CD4-positive, alpha-beta memory T cell (primary cell): ENCODE measurements at regions not wholly inside any gene's neighbourhood (a gene's known extent, or its start where the extent isn't known, plus 50 kb on each side); places are given as distances from the start of the nearest gene placed in this dataset.
"Not testable (repeated sequence)": the region's sequence is repeated elsewhere in the genome, so short reads cannot be mapped to it uniquely, and the experiment has no call there.

Experiments
- CTCF ChIA-PET: fragments of 350-600 bp; sonication (Branson Sonifier 250); formaldehyde crosslinking; loops from one replicate; lab custom pipeline; 2021; ENCODE audit warnings: inconsistent platforms; ENCODE audit not compliant: partially characterized antibody; lab: Charles Lee
- POLR2A ChIA-PET: fragments of 350-600 bp; sonication (Branson Sonifier 250); formaldehyde crosslinking; loops from one replicate; lab custom pipeline; 2021; ENCODE audit not compliant: partially characterized antibody; lab: Charles Lee
- DNase-seq, 5 donors: peaks; one replicate each; pipeline versions ENCODE4 v3.0.0 to v3.0.0-alpha.2; 2020 to 2022; ENCODE audit warnings: mixed read lengths in 1 of 5
- H3K27ac ChIP-seq: one replicate; pipeline ENCODE4 v1.7.0; 2013; ENCODE audit warnings: low read depth, low read length
- H3K27me3 ChIP-seq: 2 replicates; pipeline ENCODE4 v1.7.0; 2013; ENCODE audit warnings: mild to moderate bottlenecking, low read length, moderate library complexity; ENCODE audit not compliant: insufficient read depth
- H3K36me3 ChIP-seq: 2 replicates; pipeline ENCODE4 v1.7.0; 2013; ENCODE audit warnings: mild to moderate bottlenecking, low read length, moderate library complexity; ENCODE audit not compliant: insufficient read depth
- H3K4me1 ChIP-seq: 2 replicates; pipeline ENCODE4 v1.7.0; 2013; ENCODE audit warnings: mild to moderate bottlenecking, low read length, moderate library complexity; ENCODE audit not compliant: insufficient read depth
- H3K4me3 ChIP-seq, 2 donors: one replicate each; pipeline ENCODE4 v1.7.0; 2013; ENCODE audit warnings: low read length in 2 of 2, mild to moderate bottlenecking in 1 of 2
- H3K9me3 ChIP-seq, 2 donors: one replicate each; pipeline ENCODE4 v1.7.0; 2013; ENCODE audit warnings: low read length in 2 of 2, control low read depth in 1 of 2; ENCODE audit not compliant: control insufficient read depth in 1 of 2
- H3K27ac Mint-ChIP-seq, 7 donors: one replicate each; pipeline ENCODE4 v1.8.0; 2020 to 2021; ENCODE audit warnings: mixed read lengths in 7 of 7, mild to moderate bottlenecking in 6 of 7, inconsistent platforms in 3 of 7, moderate library complexity in 3 of 7
- H3K27me3 Mint-ChIP-seq, 2 donors: one replicate each; pipeline ENCODE4 v1.8.0; 2020 to 2021; ENCODE audit warnings: mixed read lengths in 2 of 2
- H3K36me3 Mint-ChIP-seq, 2 donors: one replicate each; pipeline ENCODE4 v1.8.0; 2020 to 2021; ENCODE audit warnings: mixed read lengths in 2 of 2, inconsistent platforms in 1 of 2, mild to moderate bottlenecking in 1 of 2
- H3K4me1 Mint-ChIP-seq, 4 donors: one replicate each; pipeline ENCODE4 v1.8.0; 2020 to 2021; ENCODE audit warnings: mixed read lengths in 4 of 4, mild to moderate bottlenecking in 1 of 4
- H3K4me3 Mint-ChIP-seq, 8 donors: one replicate each; pipeline ENCODE4 v1.8.0; 2020 to 2021; ENCODE audit warnings: mixed read lengths in 8 of 8, mild to moderate bottlenecking in 7 of 8, moderate library complexity in 6 of 8, inconsistent platforms in 3 of 8
- H3K9me3 Mint-ChIP-seq, 8 donors: one replicate each; pipeline ENCODE4 v1.8.0; 2020 to 2021; ENCODE audit warnings: mixed read lengths in 8 of 8, mild to moderate bottlenecking in 5 of 8, inconsistent platforms in 3 of 8, moderate library complexity in 1 of 8
- intact Hi-C: fragments of 100-400 bp; cut with micrococcal nuclease; formaldehyde crosslinking; loops from one replicate; pipeline ENCODE4 v1.15.1; 2023

GRCh38 chrX:63418211-63418610 lies 67.1 kb upstream of the SPIN4 start:
- POLR2A ChIA-PET: no interaction called here
- Histone ChIP-seq H3K4me3 (no peak overlapping the region), H3K4me1 (no peaks in the 10 kb centered on the region), H3K9me3 (no peaks in the 10 kb centered on the region), H3K27me3 (no peaks in the 10 kb centered on the region), H3K36me3 (no peaks in the 10 kb centered on the region), H3K27ac (no peak overlapping the region)
- no peaks in the 10 kb centered on the region for H3K27me3 Mint-ChIP-seq
- H3K9me3 Mint-ChIP-seq: peaks cover 2 to 37% (median 15%) of the 10 kb centered on the region in 8 donors
- no peaks in the 10 kb centered on the region for H3K36me3 Mint-ChIP-seq
- CTCF ChIA-PET: no interaction called here
- DNase-seq: no peak
- intact Hi-C loops: no loop called here
- no peak overlapping the region for H3K4me3 Mint-ChIP-seq
- H3K27ac Mint-ChIP-seq: no peak overlapping the region
- H3K4me1 Mint-ChIP-seq: no peaks in the 10 kb centered on the region

GRCh38 chrX:63417649-63418048 lies 66.5 kb upstream of the SPIN4 start:
- no peaks in the 10 kb centered on the region for H3K4me1 Mint-ChIP-seq

GRCh38 chrX:63409934-63410333 lies 58.8 kb upstream of the SPIN4 start:
- POLR2A ChIA-PET, CTCF ChIA-PET: not testable (repeated sequence)

More at GRCh38 chrX:63417649-63418048, 66.5 kb upstream of the SPIN4 start:
- Histone ChIP-seq H3K4me1 (no peaks in the 10 kb centered on the region), H3K27me3 (no peaks in the 10 kb centered on the region), H3K4me3 (no peak overlapping the region), H3K9me3 (no peaks in the 10 kb centered on the region), H3K36me3 (no peaks in the 10 kb centered on the region), H3K27ac (no peak overlapping the region)
- no peaks in the 10 kb centered on the region for H3K27me3 Mint-ChIP-seq
- POLR2A ChIA-PET: no interaction called here
- no peak for DNase-seq
- H3K36me3 Mint-ChIP-seq: no peaks in the 10 kb centered on the region
- no peak overlapping the region for H3K4me3 Mint-ChIP-seq
- peaks cover 0 to 35% (median 14%) of the 10 kb centered on the region in 8 donors for H3K9me3 Mint-ChIP-seq
- no peak overlapping the region for H3K27ac Mint-ChIP-seq
- intact Hi-C loops: no loop called here
- CTCF ChIA-PET: no interaction called here

GRCh38 chrX:63408050-63408449 lies 56.9 kb upstream of the SPIN4 start:
- peaks cover 0 to 1% of the 10 kb centered on the region in 2 donors for H3K27me3 Mint-ChIP-seq
- no peak overlapping the region for H3K4me3 ChIP-seq
- ChIA-PET CTCF (no interaction called here), POLR2A (no interaction called here)
- no peaks in the 10 kb centered on the region for H3K4me1 Mint-ChIP-seq
- no peak overlapping the region for H3K27ac Mint-ChIP-seq
- H3K36me3 Mint-ChIP-seq: peaks cover 1 to 8% of the 10 kb centered on the region in 2 donors
- H3K4me3 Mint-ChIP-seq: no peak overlapping the region
- intact Hi-C loops: no loop called here
- no peak for DNase-seq
- H3K9me3 Mint-ChIP-seq: peaks cover 0 to 22% (median 9%) of the 10 kb centered on the region in 8 donors
- no peaks in the 10 kb centered on the region for H3K4me1 ChIP-seq
- no peaks in the 10 kb centered on the region for H3K36me3 ChIP-seq
- H3K27me3 ChIP-seq: no peaks in the 10 kb centered on the region
- no peak overlapping the region for H3K27ac ChIP-seq
- no peaks in the 10 kb centered on the region for H3K9me3 ChIP-seq

More at GRCh38 chrX:63409934-63410333, 58.8 kb upstream of the SPIN4 start:
- H3K36me3 Mint-ChIP-seq, H3K4me1 ChIP-seq, H3K4me3 Mint-ChIP-seq, DNase-seq, H3K9me3 ChIP-seq, intact Hi-C loops, H3K27ac ChIP-seq, H3K27me3 ChIP-seq, H3K4me3 ChIP-seq, H3K27me3 Mint-ChIP-seq, H3K27ac Mint-ChIP-seq, H3K4me1 Mint-ChIP-seq, H3K36me3 ChIP-seq: not testable (repeated sequence)
- peaks cover 0 to 16% (median 4%) of the 10 kb centered on the region in 8 donors for H3K9me3 Mint-ChIP-seq

GRCh38 chrX:63404332-63404731 lies 53.2 kb upstream of the SPIN4 start:
- H3K4me1 ChIP-seq: no peaks in the 10 kb centered on the region
- Mint-ChIP-seq H3K9me3 (peaks cover 0 to 19% (median 6%) of the 10 kb centered on the region in 8 donors), H3K4me1 (no peaks in the 10 kb centered on the region), H3K4me3 (no peak overlapping the region), H3K27me3 (peaks cover 0 to 1% of the 10 kb centered on the region in 2 donors), H3K36me3 (peaks cover 0 to 1% of the 10 kb centered on the region in 2 donors), H3K27ac (no peak overlapping the region)
- no peaks in the 10 kb centered on the region for H3K9me3 ChIP-seq
- H3K27me3 ChIP-seq: no peaks in the 10 kb centered on the region
- DNase-seq: no peak
- H3K36me3 ChIP-seq: no peaks in the 10 kb centered on the region
- no peak overlapping the region for H3K27ac ChIP-seq
- ChIA-PET POLR2A (no interaction called here), CTCF (no interaction called here)
- no peak overlapping the region for H3K4me3 ChIP-seq
- intact Hi-C loops: no loop called here

- H3K4me1 ChIP-seq: no peaks in the 10 kb centered on the region
- H3K9me3 ChIP-seq: no peaks in the 10 kb centered on the region
- H3K27ac ChIP-seq: no peak overlapping the region
- intact Hi-C loops: no loop called here
- H3K4me3 ChIP-seq: no peak overlapping the region
- ChIA-PET CTCF (no interaction called here), POLR2A (no interaction called here)
- H3K4me3 Mint-ChIP-seq: no peak overlapping the region
- H3K27me3 Mint-ChIP-seq: peaks cover 0 to 1% of the 10 kb centered on the region in 2 donors
- H3K36me3 ChIP-seq: no peaks in the 10 kb centered on the region
- no peak for DNase-seq
- no peaks in the 10 kb centered on the region for H3K4me1 Mint-ChIP-seq
- H3K27ac Mint-ChIP-seq: no peak overlapping the region
- no peaks in the 10 kb centered on the region for H3K27me3 ChIP-seq
- peaks cover 0 to 1% of the 10 kb centered on the region in 2 donors for H3K36me3 Mint-ChIP-seq
- H3K9me3 Mint-ChIP-seq: peaks cover 0 to 13% (median 6%) of the 10 kb centered on the region in 8 donors
These were observed 51.0 kb upstream of the SPIN4 start for GRCh38 chrX:63402106-63402505.
